ENCODE measurements at regions not wholly inside any gene's neighbourhood (a gene's known extent, or its start where the extent isn't known, plus 50 kb on each side); places are given as distances from the start of the nearest gene placed in this dataset.

DNA sequence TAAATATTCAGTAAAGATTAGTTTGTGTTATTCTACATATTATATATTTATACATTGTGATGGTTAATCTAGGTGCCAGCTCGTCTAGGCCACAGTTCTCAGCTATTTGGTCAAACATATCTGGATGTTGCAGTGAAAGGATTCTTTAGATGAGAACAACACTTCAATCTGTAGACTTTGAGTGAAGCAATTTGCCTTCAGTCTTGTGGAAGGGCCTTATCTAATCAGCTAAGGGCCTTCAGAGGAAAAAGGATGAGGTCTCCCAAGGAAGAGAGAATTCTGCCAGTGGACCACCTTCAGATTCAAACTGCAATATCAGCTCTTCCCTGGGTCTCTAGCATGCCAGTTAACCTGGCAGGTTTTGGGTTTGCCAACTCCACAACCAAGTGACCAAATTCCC, 112.0 kb downstream of the SH3TC2 start:
- no peak for DNase-seq (ENCODE audit: low read depth)

DNA sequence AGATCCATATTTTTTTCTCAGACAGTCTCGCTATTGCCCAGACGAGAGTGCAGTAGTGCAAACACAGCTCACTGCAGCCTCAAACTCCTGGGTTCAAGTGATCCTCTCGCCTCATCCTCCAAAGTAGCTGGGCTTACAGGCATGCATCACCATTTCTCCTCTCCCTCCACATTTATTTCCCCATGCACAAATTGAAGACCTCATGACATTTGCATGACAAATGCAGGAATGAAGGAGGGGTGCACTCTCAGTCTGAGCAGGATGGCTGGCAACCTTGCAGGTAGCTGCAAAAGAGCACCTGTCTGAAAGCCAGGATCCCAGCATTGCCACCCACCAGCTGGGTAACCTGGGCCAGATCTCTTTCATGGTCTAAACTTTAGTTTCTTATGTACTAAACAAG, 111.2 kb downstream of the SH3TC2 start:
- no peak for DNase-seq (ENCODE audit: low read depth)

DNA sequence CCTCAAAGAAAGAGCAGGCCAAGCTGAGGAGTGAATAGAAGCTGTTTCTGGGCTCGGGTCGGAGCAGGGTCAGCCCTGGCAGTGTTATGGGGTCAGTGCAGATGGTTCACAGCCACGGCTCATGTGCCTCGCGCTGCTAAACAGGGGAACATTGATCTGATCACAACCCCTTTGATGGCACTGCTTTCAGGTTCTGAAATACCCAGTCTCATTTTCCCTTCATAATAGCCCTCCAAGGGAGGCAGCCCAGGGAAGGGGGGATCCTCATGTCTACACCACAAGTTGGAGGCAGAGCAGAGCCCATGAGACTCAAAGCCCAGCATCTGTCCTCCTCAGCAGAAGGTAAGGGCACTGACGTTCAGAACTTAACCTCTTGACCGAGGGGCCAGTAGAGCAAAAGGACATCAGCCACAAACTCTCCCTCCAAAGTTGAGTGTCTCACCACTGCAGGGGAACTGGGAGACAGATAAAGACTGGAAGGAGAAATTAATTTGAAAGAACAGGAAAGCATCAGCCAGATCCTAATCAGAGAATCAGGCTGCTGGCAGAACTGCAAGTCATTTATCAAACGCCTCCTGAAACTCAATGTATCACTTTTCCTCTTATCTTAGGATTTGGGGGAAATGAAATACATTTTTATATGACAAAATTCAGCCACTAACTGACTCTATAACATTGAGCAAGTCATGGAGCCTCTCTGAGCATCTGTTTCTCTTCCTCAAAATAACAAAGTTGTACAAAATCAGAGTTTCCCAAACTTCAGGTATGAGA, 110.6 kb downstream of the SH3TC2 start:
- no peak for DNase-seq (ENCODE audit: low read depth)

DNA sequence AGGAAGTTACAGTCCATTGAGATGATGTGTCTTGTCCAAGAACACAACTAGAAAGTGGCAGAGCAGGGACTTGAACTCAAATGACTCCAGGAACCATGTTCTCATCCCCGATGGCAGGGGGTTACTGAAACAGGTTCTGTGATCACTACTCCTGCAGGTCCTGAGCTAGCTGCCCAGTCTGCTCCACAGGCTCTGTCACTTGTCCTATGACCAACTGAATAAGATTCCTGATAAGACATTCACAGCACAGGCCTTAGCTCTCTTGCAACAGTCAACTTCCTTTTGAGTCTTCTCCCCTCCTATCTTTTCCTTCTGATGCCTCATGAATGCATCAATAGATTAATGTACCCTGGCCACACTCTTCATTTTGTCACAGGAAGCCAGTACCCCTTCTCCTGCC, 109.2 kb downstream of the SH3TC2 start:
- DNase-seq (ENCODE audit: low read depth): no peak
